HG02943 (cell line): ENCODE measurements at regions not wholly inside any gene's neighbourhood (a gene's known extent, or its start where the extent isn't known, plus 50 kb on each side); places are given as distances from the start of the nearest gene placed in this dataset.

Experiments used
- ATAC-seq: cut with Tn5 transposase; IDR thresholded peaks from one replicate; pipeline ENCODE4 v1.9.1; 2021; ENCODE audit warnings: mild to moderate bottlenecking, low read depth, moderate library complexity; ENCODE audit not compliant: unreplicated experiment

DNA sequence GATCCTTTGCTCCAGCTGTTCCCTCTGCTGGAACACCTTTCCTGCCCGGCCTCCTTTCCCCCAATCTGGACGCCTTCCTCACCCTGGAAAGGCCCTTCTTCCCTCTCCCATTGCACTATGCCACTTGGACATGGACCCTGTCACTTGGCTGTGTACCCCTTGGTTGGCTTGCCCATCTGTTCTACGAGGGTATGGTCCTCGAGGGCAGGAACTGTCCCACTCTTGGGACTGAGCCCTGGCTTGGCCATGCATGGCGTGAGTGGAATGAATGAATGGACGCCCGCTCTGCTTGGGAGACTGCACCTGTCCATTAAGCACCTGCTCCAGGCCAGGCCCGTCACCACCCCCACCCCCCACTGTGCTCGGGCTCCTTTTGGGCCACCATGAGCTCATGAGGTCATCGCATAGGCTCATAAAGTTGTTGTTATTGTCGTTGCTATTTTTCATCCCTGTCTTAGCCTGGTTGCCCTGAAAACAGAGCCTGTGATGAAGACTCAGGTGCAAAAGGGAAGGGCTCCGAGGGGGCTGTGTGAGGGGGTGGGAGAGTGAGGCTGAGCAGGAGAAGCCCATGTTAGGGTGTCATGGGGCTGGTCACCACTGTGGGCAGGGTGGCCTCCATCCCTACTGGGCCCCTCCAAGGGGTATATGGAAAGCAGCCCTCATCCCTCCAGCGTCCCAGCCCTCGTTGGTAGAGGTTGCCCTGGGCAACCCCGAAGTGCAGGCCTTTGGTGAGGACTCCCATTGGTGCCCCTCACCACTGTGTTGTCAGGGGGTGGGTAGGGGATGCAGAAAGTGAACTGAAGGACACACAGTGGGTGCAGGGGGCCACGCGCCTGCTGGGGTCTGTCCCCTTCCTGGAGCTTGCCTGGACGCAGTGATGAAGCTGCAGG lies 57.2 kb upstream of the IER5L start:
- ATAC-seq: no peak

DNA sequence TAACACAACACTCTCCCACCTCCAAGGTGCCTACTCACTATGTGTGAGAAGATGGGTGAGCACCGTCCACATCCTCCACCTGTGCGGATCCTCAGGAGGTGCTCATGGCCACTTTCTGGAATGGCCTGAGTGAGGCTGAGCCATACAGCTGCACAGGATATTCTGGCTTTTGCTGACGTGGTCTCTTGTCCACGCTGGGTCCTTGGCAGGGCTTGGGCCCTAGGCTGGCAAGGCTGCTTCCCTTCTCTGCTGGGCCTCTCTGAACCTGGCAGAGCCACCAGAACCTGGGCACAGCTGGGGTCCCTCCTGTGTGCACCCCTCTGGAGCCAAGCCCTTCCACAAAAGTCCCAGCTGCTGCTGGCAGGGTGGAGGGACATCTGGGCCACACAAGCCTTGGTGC lies 56.4 kb upstream of the IER5L start:
- ATAC-seq: no peak

DNA sequence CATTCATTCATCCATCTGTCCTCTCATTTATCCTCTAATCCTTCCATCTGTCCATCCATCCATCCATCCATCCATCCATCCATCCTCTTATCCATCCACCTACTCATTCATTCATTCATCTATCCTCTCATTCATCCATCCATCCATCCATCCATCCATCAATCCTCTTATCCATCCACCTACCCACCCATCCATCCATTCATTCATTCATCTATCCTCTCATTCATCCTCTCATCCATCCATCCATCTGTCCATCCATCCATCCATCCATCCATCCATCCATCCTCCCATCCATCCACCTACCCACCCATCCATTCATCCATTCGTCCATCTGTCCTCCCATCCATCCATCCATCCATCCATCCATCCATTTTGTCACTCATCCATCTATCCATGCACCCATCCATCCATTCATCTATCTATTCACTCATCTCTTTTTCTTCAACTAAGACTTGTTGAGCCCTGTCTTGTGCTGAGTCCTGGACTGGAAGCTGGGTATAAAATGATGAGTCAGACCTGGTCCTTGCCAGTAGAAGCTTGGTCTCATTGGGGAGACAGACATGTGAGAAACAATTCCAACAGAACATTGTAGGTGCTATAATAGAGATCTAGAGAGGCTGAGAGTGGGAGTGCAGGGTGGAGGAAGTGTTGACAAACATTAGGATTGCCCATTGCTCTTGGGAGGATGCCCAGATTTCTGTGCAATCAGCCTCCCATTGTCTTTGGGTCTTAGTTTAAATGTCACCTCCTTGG lies 55.0 kb upstream of the IER5L start:
- no peak for ATAC-seq

DNA sequence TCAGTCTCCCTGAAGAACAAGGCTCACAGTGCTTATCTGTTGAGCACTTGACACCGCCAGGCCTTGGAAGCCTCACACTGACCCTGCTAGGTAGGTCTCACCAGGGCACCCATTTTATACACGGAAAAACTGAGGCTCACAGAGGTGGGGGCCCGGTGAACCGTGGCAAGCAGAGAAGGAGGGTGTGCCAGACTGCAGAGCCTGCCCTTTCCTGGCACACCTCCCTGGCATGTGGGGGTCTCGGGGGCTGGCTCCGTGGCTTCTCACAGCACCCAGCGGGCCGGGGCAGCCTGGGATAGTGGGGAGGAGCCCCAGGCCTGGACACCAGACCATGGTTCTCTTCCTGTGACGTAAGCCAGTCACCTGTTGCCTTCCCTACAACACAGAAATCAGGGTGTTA lies 53.7 kb upstream of the IER5L start:
- ATAC-seq: no peak

DNA sequence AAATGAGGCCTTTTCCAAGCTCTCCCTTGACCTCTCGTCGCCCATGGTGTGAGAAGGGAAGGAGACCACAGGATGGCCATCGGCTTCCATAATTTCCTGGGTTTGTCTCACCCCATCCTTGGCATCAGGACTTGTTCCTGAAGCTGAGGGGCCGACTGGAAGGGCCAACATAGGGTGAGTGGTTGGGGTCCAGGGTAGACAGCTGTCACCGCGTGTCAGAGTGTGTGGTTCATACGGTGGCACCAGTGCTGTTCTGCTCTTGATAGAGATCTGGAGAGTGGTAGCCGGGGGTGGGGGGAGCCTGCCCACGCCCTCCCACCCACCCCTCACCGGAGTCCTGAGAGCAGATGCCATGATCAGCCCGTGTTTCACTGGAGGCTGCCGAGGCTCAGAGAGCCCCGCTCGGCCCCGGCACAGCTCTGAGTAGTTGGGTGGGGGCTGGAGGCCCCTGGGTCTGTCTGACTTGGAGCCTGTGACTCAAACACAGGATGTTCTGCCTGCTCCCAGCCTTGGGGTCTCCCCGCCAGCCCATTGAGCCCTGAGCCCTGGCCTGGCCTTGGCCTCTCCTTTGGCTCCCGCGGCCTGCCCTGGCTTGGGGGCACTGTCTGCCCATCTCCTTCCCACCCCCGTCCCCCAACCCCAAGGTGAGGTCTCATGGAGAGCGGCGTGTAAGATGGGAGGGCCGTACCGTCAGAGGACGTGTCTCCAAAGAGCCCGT lies 53.1 kb upstream of the IER5L start:
- ATAC-seq: no peak

DNA sequence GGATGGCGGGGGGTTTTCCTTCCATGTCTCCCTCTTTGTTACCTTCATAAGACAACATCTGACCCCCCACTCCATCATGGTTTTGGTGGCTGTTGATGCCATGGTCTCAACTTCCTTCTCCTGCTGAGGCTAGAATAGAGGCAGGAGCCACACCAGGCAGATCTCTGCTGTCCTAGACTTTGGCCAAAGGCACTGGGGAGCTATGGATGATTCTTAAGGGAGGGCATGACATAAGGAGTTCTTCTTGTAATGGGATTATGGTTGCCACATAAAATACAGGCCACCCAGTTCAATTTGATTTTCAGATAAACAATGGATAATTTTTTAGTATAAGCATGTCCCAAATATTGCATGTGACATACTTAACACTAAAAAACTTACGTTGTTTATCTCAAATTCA lies 52.2 kb upstream of the IER5L start:
- ATAC-seq: no peak
